SK-N-SH treated with all-trans-retinoic acid at 6 μM for 48 hours (cell line): ENCODE measurements at regions not wholly inside any gene's neighbourhood (a gene's known extent, or its start where the extent isn't known, plus 50 kb on each side); places are given as distances from the start of the nearest gene placed in this dataset.
A peak's percentile ranks its signal among the peaks of the same experiment; 100 is the strongest.

Experiments used
- ATAC-seq: fragments of 200-7000 bp; cut with Tn5 transposase; 3 replicates; pipeline ENCODE4 v1.9.1; 2020; ENCODE audit warnings: mild to moderate bottlenecking, moderate library complexity
- ARNTL ChIP-seq: fragments of 450-650 bp; formaldehyde crosslinking; IDR thresholded peaks from 2 replicates; pipeline ENCODE4 v1.5.0; 2020; ENCODE audit warnings: low read depth, mild to moderate bottlenecking, moderate library complexity, borderline replicate concordance
- BACH2 ChIP-seq: fragments of 250-450 bp; sonication (Bioruptor Pico); IDR thresholded peaks from 2 replicates; pipeline ENCODE4 v1.9.0; 2021; ENCODE audit warnings: mild to moderate bottlenecking, borderline replicate concordance
- ESRRG ChIP-seq: fragments of 250-450 bp; sonication (Bioruptor Pico); IDR thresholded peaks from 2 replicates; pipeline ENCODE4 v1.6.1; 2021; ENCODE audit warnings: mild to moderate bottlenecking
- GLIS3 ChIP-seq: fragments of 250-450 bp; sonication (Bioruptor Pico); IDR thresholded peaks from 2 replicates; pipeline ENCODE4 v1.5.0; 2020; ENCODE audit warnings: mild to moderate bottlenecking, moderate library complexity
- RARB ChIP-seq: fragments of 250-450 bp; sonication (Bioruptor Pico); IDR thresholded peaks from 2 replicates; pipeline ENCODE4 v1.8.0; 2021; ENCODE audit warnings: mild to moderate bottlenecking, moderate library complexity
- SNAI2 ChIP-seq: fragments of 250-450 bp; sonication (Bioruptor Pico); IDR thresholded peaks from 2 replicates; pipeline ENCODE4 v1.5.0; 2020; ENCODE audit warnings: mild to moderate bottlenecking, moderate library complexity
- TCF4 ChIP-seq: fragments of 250-450 bp; sonication (Bioruptor Pico); IDR thresholded peaks from 2 replicates; pipeline ENCODE4 v1.8.0; 2021; ENCODE audit warnings: mild to moderate bottlenecking, moderate library complexity, borderline replicate concordance
- TOX ChIP-seq: fragments of 250-450 bp; sonication (Bioruptor Pico); IDR thresholded peaks from 2 replicates; pipeline ENCODE4 v1.8.0; 2021; ENCODE audit warnings: mild to moderate bottlenecking, moderate library complexity, borderline replicate concordance
- ZC3H10 ChIP-seq: fragments of 250-450 bp; sonication (Bioruptor Pico); IDR thresholded peaks from 2 replicates; pipeline ENCODE4 v1.5.1; 2021; ENCODE audit warnings: mild to moderate bottlenecking, moderate library complexity
- ZFP3 ChIP-seq: fragments of 250-450 bp; sonication (Bioruptor Pico); IDR thresholded peaks from 2 replicates; pipeline ENCODE4 v1.5.0; 2020; ENCODE audit warnings: mild to moderate bottlenecking, moderate library complexity
- ZFP30 ChIP-seq: fragments of 450-650 bp; formaldehyde crosslinking; IDR thresholded peaks from 2 replicates; pipeline ENCODE4 v1.5.0; 2022; ENCODE audit warnings: mild to moderate bottlenecking, moderate library complexity
- ZNF565 ChIP-seq: fragments of 450-650 bp; formaldehyde crosslinking; conservative IDR thresholded peaks from 2 replicates; pipeline ENCODE4 v1.5.0; 2020; ENCODE audit warnings: low read depth, mild to moderate bottlenecking, moderate library complexity
- ZNF70 ChIP-seq: fragments of 450-650 bp; formaldehyde crosslinking; IDR thresholded peaks from 2 replicates; pipeline ENCODE4 v1.5.0; 2020; ENCODE audit warnings: mild to moderate bottlenecking, moderate library complexity
- ZNF8 ChIP-seq: fragments of 450-650 bp; formaldehyde crosslinking; IDR thresholded peaks from 2 replicates; pipeline ENCODE4 v1.5.0; 2020; ENCODE audit warnings: mild to moderate bottlenecking, moderate library complexity
- TF ChIP-seq, protein P1 (sequence below): fragments of 250-450 bp; sonication (Bioruptor Pico); IDR thresholded peaks from 2 replicates; pipeline ENCODE4 v1.5.1; 2021; ENCODE audit warnings: mild to moderate bottlenecking, moderate library complexity
- TF ChIP-seq, protein P2 (sequence below): fragments of 250-450 bp; sonication (Bioruptor Pico); IDR thresholded peaks from 2 replicates; pipeline ENCODE4 v1.8.0; 2020; ENCODE audit warnings: mild to moderate bottlenecking, moderate library complexity, borderline replicate concordance
- TF ChIP-seq, protein P3 (sequence below): fragments of 250-450 bp; sonication (Bioruptor Pico); IDR thresholded peaks from 2 replicates; pipeline ENCODE4 v1.8.0; 2021; ENCODE audit warnings: low read depth, mild to moderate bottlenecking, moderate library complexity, borderline replicate concordance
- TF ChIP-seq, protein P4 (sequence below): fragments of 250-450 bp; sonication (Bioruptor Pico); IDR thresholded peaks from 2 replicates; pipeline ENCODE4 v1.5.0; 2020; ENCODE audit warnings: mild to moderate bottlenecking, moderate library complexity

DNA sequence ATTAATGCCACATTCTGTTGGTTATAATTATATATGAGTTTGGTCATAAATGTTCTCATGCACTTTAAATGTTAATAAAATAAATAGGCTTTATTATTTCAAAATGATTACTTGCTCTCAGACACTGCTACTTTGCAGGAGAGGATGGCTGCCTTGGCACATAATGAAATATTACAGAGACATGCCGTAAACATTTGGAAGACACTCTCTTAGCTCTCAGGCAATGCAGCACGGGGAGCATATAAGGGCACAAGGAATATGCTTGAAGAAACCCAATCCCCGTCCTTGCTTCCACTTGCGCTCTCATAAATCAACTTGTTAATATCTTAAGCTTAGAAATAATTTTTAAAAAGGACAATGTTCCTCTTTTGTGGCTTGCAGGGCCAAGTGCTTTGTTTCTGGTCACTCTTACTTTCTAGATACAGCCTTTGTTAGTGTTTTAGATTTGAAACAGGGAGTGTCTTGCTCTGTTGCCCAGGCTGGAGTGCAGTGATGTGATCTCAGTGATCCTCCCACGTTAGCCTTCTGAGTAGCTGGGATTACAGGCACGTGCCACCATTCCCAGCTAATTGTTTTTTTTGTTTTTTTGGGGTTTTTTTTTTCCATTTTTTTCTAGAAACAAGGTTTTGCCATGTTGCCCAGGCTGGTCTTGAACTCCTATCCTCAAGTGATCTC lies 445.0 kb downstream of the SPRY1 start:
- ATAC-seq = no peak; the same call in 2 of the 3 replicates
- TF ChIP-seq ESRRG (no peak), ARNTL (CRISPR knock-in tag) (no peak), SNAI2 (CRISPR knock-in tag) (no peak), BACH2 (CRISPR knock-in tag) (no peak), ZNF565 (CRISPR knock-in tag) (no peak), ZC3H10 (no peak), TOX (CRISPR knock-in tag) (no peak)
- TF ChIP-seq, protein P1, sequence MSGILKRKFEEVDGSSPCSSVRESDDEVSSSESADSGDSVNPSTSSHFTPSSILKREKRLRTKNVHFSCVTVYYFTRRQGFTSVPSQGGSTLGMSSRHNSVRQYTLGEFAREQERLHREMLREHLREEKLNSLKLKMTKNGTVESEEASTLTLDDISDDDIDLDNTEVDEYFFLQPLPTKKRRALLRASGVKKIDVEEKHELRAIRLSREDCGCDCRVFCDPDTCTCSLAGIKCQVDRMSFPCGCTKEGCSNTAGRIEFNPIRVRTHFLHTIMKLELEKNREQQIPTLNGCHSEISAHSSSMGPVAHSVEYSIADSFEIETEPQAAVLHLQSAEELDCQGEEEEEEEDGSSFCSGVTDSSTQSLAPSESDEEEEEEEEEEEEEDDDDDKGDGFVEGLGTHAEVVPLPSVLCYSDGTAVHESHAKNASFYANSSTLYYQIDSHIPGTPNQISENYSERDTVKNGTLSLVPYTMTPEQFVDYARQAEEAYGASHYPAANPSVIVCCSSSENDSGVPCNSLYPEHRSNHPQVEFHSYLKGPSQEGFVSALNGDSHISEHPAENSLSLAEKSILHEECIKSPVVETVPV = no peak

DNA sequence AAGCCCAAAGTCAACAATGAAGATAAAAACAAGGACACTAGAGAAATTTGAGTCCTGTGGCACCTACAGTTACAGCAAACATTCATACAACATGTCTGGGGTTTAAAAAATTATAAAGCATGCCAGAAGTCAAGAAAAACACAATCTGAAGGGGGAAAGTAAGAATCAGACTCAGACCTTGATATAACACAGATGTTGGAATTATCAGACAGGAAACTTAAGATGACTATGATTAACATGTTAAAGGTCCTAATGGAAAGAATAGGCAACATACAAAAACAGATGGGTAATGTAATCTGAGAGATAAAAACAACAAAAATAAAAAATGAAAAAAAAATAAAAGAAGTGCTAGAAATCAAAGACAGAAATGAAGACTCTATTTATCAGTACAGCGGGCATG lies 446.5 kb downstream of the SPRY1 start:
- ATAC-seq = peak; percentile 47; the same call in 1 of the 3 replicates
- TF ChIP-seq ZNF8 (CRISPR knock-in tag) (no peak), TOX (CRISPR knock-in tag) (peak; percentile 65; the same call in 1 of the 2 replicates), ZFP30 (CRISPR knock-in tag) (no peak)
- TF ChIP-seq, protein P2, sequence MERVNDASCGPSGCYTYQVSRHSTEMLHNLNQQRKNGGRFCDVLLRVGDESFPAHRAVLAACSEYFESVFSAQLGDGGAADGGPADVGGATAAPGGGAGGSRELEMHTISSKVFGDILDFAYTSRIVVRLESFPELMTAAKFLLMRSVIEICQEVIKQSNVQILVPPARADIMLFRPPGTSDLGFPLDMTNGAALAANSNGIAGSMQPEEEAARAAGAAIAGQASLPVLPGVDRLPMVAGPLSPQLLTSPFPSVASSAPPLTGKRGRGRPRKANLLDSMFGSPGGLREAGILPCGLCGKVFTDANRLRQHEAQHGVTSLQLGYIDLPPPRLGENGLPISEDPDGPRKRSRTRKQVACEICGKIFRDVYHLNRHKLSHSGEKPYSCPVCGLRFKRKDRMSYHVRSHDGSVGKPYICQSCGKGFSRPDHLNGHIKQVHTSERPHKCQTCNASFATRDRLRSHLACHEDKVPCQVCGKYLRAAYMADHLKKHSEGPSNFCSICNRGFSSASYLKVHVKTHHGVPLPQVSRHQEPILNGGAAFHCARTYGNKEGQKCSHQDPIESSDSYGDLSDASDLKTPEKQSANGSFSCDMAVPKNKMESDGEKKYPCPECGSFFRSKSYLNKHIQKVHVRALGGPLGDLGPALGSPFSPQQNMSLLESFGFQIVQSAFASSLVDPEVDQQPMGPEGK (CRISPR knock-in tag) = no peak

DNA sequence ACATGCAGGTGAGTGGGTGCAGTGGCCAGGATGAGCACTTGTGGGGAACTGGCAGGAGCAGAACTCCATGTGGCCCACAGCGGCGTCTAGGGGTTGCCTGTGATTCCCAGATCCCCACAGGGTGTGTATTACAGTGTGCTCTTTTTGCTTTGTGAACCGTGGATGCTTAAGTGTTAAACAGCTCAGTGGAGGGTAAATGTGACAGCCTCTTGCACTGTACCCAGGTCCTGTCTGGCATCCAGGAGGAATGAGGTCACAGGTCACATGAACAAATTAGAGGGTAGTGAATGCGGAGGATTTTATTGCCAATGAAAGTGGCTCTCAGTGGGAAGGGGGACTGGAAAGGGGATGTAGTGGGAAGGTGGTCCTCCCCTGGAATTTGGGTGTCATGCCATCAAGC lies 447.8 kb downstream of the SPRY1 start:
- no peak for ATAC-seq
- TF ChIP-seq ZC3H10 (no peak), ZNF70 (CRISPR knock-in tag) (no peak), BACH2 (CRISPR knock-in tag) (no peak), ZFP30 (CRISPR knock-in tag) (no peak), ESRRG (no peak), TCF4 (CRISPR knock-in tag) (no peak), ZFP3 (CRISPR knock-in tag) (no peak), TOX (CRISPR knock-in tag) (no peak), GLIS3 (CRISPR knock-in tag) (no peak), ZNF565 (CRISPR knock-in tag) (no peak), SNAI2 (CRISPR knock-in tag) (no peak), RARB (CRISPR knock-in tag) (no peak)
- TF ChIP-seq, protein P2 (CRISPR knock-in tag) = no peak
- TF ChIP-seq, protein P3, sequence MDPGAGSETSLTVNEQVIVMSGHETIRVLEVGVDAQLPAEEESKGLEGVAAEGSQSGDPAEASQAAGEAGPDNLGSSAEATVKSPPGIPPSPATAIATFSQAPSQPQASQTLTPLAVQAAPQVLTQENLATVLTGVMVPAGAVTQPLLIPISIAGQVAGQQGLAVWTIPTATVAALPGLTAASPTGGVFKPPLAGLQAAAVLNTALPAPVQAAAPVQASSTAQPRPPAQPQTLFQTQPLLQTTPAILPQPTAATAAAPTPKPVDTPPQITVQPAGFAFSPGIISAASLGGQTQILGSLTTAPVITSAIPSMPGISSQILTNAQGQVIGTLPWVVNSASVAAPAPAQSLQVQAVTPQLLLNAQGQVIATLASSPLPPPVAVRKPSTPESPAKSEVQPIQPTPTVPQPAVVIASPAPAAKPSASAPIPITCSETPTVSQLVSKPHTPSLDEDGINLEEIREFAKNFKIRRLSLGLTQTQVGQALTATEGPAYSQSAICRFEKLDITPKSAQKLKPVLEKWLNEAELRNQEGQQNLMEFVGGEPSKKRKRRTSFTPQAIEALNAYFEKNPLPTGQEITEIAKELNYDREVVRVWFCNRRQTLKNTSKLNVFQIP = no peak
- TF ChIP-seq, protein P4, sequence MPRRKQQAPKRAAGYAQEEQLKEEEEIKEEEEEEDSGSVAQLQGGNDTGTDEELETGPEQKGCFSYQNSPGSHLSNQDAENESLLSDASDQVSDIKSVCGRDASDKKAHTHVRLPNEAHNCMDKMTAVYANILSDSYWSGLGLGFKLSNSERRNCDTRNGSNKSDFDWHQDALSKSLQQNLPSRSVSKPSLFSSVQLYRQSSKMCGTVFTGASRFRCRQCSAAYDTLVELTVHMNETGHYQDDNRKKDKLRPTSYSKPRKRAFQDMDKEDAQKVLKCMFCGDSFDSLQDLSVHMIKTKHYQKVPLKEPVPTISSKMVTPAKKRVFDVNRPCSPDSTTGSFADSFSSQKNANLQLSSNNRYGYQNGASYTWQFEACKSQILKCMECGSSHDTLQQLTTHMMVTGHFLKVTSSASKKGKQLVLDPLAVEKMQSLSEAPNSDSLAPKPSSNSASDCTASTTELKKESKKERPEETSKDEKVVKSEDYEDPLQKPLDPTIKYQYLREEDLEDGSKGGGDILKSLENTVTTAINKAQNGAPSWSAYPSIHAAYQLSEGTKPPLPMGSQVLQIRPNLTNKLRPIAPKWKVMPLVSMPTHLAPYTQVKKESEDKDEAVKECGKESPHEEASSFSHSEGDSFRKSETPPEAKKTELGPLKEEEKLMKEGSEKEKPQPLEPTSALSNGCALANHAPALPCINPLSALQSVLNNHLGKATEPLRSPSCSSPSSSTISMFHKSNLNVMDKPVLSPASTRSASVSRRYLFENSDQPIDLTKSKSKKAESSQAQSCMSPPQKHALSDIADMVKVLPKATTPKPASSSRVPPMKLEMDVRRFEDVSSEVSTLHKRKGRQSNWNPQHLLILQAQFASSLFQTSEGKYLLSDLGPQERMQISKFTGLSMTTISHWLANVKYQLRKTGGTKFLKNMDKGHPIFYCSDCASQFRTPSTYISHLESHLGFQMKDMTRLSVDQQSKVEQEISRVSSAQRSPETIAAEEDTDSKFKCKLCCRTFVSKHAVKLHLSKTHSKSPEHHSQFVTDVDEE = no peak
- TF ChIP-seq, all 23 proteins: peak for 0
